Liver (tissue), 8 donors: ENCODE measurements at regions not wholly inside any gene's neighbourhood (a gene's known extent, or its start where the extent isn't known, plus 50 kb on each side); places are given as distances from the start of the nearest gene placed in this dataset.

Experiments used
- DNase-seq: peaks from one replicate; pipeline ENCODE4 v3.0.0-alpha.2; 2017; ENCODE audit warnings: low spot score
- H3K27ac ChIP-seq, 2 donors: one replicate each; pipeline ENCODE4 v1.7.0; 2013; ENCODE audit warnings: inconsistent platforms in 2 of 2, low read length in 2 of 2, control low read depth in 1 of 2, low read depth in 1 of 2, mild to moderate bottlenecking in 1 of 2
- H3K27me3 ChIP-seq, 4 donors: one replicate each; pipeline versions ENCODE4 v1.6.1 to v1.7.0; 2013; ENCODE audit warnings: low read length in 3 of 4, inconsistent platforms in 1 of 4, mild to moderate bottlenecking in 1 of 4, moderate library complexity in 1 of 4; ENCODE audit not compliant: control insufficient read depth in 4 of 4, insufficient read depth in 4 of 4
- H3K36me3 ChIP-seq, 4 donors: one replicate each; pipeline versions ENCODE4 v1.6.1 to v1.7.0; 2013; ENCODE audit warnings: low read length in 3 of 4, mild to moderate bottlenecking in 3 of 4, low read depth in 1 of 4, moderate library complexity in 1 of 4; ENCODE audit not compliant: control insufficient read depth in 4 of 4, insufficient read depth in 3 of 4
- H3K4me1 ChIP-seq, 4 donors: one replicate each; pipeline versions ENCODE4 v1.6.1 to v1.7.0; 2013; ENCODE audit warnings: low read length in 3 of 4, mild to moderate bottlenecking in 3 of 4, moderate library complexity in 1 of 4; ENCODE audit not compliant: control insufficient read depth in 4 of 4, insufficient read depth in 4 of 4
- H3K4me3 ChIP-seq, 3 donors: one replicate each; pipeline versions ENCODE4 v1.6.1 to v1.7.0; 2013; ENCODE audit warnings: low read length in 3 of 3, control low read depth in 1 of 3, low read depth in 1 of 3, mild to moderate bottlenecking in 1 of 3
- H3K9ac ChIP-seq, 2 donors: one replicate each; pipeline ENCODE4 v1.7.0; 2013; ENCODE audit warnings: low read length in 2 of 2, mild to moderate bottlenecking in 2 of 2, moderate library complexity in 2 of 2, control low read depth in 1 of 2, low read depth in 1 of 2
- H3K9me3 ChIP-seq, 4 donors: one replicate each; pipeline versions ENCODE4 v1.6.1 to v1.7.0; 2013; ENCODE audit warnings: low read length in 3 of 4; ENCODE audit not compliant: control insufficient read depth in 4 of 4
- CTCF ChIP-seq: fragments of 150-350 bp; IDR thresholded peaks from 2 replicates; pipeline ENCODE4 v1.5.1; 2017; ENCODE audit warnings: improper control_type of control experiment, low read depth, low read length; ENCODE audit not compliant: missing input control
- EGR1 ChIP-seq, 2 donors: IDR thresholded peaks; 2 replicates each; pipeline ENCODE4 v1.6.1; 2016 to 2018; ENCODE audit warnings: antibody characterized with exemption in 2 of 2, low read depth in 2 of 2
- FOXA1 ChIP-seq: IDR thresholded peaks from 2 replicates; pipeline ENCODE4 v1.6.1; 2016; ENCODE audit warnings: antibody characterized with exemption
- FOXA2 ChIP-seq: IDR thresholded peaks from 2 replicates; pipeline ENCODE4 v1.6.1; 2016; ENCODE audit warnings: antibody characterized with exemption
- GABPA ChIP-seq, 2 donors: IDR thresholded peaks in 1 of 2; conservative IDR thresholded peaks in 1 of 2; 2 replicates each; pipeline ENCODE4 v1.6.1; 2016; ENCODE audit warnings: antibody characterized with exemption in 2 of 2, mild to moderate bottlenecking in 1 of 2, moderate library complexity in 1 of 2
- HNF4A ChIP-seq, 2 donors: conservative IDR thresholded peaks; 2 replicates each; pipeline ENCODE4 v1.6.1; 2016; ENCODE audit warnings: antibody characterized with exemption in 2 of 2, mild to moderate bottlenecking in 2 of 2
- HNF4G ChIP-seq: IDR thresholded peaks from 2 replicates; pipeline ENCODE4 v1.6.1; 2016; ENCODE audit warnings: antibody characterized with exemption
- JUND ChIP-seq, 2 donors: IDR thresholded peaks; 2 replicates each; pipeline ENCODE4 v1.6.1; 2016; ENCODE audit warnings: antibody characterized with exemption in 2 of 2
- NR2F2 ChIP-seq: IDR thresholded peaks from 2 replicates; pipeline ENCODE4 v1.6.1; 2016; ENCODE audit warnings: antibody characterized with exemption
- RAD21 ChIP-seq, 2 donors: IDR thresholded peaks; 2 replicates each; pipeline ENCODE4 v1.6.1; 2016; ENCODE audit warnings: antibody characterized with exemption in 2 of 2, mild to moderate bottlenecking in 2 of 2
- RXRA ChIP-seq, 2 donors: IDR thresholded peaks; 2 replicates each; pipeline ENCODE4 v1.6.1; 2017 to 2018; ENCODE audit warnings: antibody characterized with exemption in 2 of 2, mild to moderate bottlenecking in 1 of 2
- SP1 ChIP-seq: IDR thresholded peaks from 2 replicates; pipeline ENCODE4 v1.6.1; 2018; ENCODE audit warnings: antibody characterized with exemption, mild to moderate bottlenecking
- TAF1 ChIP-seq: conservative IDR thresholded peaks from 2 replicates; pipeline ENCODE4 v1.6.1; 2016; ENCODE audit warnings: antibody characterized with exemption, mild to moderate bottlenecking
- YY1 ChIP-seq: IDR thresholded peaks from 2 replicates; pipeline ENCODE4 v1.6.1; 2016; ENCODE audit warnings: antibody characterized with exemption, mild to moderate bottlenecking
- ZBTB33 ChIP-seq: IDR thresholded peaks from 2 replicates; pipeline ENCODE4 v1.6.1; 2016; ENCODE audit warnings: antibody characterized with exemption
- WGBS: extraction: QIAGEN DNeasy Blood & Tissue Kit; methylation state at CpG from one replicate; pipeline ENCODE4 v1.1.7; 2013; 5-methylcytosine and 5-hydroxymethylcytosine counted together
- donor health status: healthy.
- donor health status: healthy.
- donor health status: healthy.
- donor health status: healthy.
- donor health status: healthy.

GRCh38 chr3:94220426-94220825, 157.6 kb downstream of the NSUN3 start (continued):
- no peak for TF ChIP-seq CTCF
- no peak for TF ChIP-seq GABPA (IDR thresholded peaks at IDR 0.05 in 1 of 2, conservative IDR thresholded peaks at IDR 0.05 in 1 of 2)
- no peak for TF ChIP-seq FOXA1
- no peak for TF ChIP-seq YY1
- TF ChIP-seq TAF1: no peak
- TF ChIP-seq SP1: no peak
- TF ChIP-seq FOXA2: no peak
- TF ChIP-seq RAD21 (IDR thresholded peaks at IDR 0.05): no peak
- TF ChIP-seq JUND (IDR thresholded peaks at IDR 0.05): no peak
- no peak for TF ChIP-seq RXRA (IDR thresholded peaks at IDR 0.05)
- no peak for TF ChIP-seq EGR1 (IDR thresholded peaks at IDR 0.05; ENCODE audit: low read depth in 2 of 2)
- TF ChIP-seq NR2F2: no peak

- no peaks in the 10 kb centered on the region for H3K9me3 ChIP-seq
- no peak overlapping the region for H3K4me3 ChIP-seq
- H3K36me3 ChIP-seq: no peaks in the 10 kb centered on the region
- H3K9ac ChIP-seq: no peak overlapping the region
- no peak for DNase-seq
- TF ChIP-seq HNF4G: no peak
- TF ChIP-seq NR2F2: no peak
- no peak for TF ChIP-seq TAF1
- peak; percentile 16 to 20 for TF ChIP-seq HNF4A (conservative IDR thresholded peaks at IDR 0.05)
- no peaks in the 10 kb centered on the region for H3K27me3 ChIP-seq
- no peaks in the 10 kb centered on the region for H3K4me1 ChIP-seq
- H3K27ac ChIP-seq: no peak overlapping the region
Observed at GRCh38 chr3:94221829-94222228, 159.0 kb downstream of the NSUN3 start.

GRCh38 chr3:94225148-94225865, 162.4 kb downstream of the NSUN3 start:
- WGBS: 72% methylated on average over 5 of the region's 5 CpGs
- no peak for TF ChIP-seq ZBTB33
- TF ChIP-seq EGR1 (IDR thresholded peaks at IDR 0.05; ENCODE audit: low read depth in 2 of 2): no peak
- no peak for TF ChIP-seq CTCF
- TF ChIP-seq FOXA2: no peak
- H3K4me1 ChIP-seq: no peaks in the 10 kb centered on the region
- no peak overlapping the region for H3K4me3 ChIP-seq
- peaks cover 0 to 2% (median 0%) of the 10 kb centered on the region in 4 donors for H3K27me3 ChIP-seq
- no peaks in the 10 kb centered on the region for H3K36me3 ChIP-seq
- no peak for DNase-seq
- no peak overlapping the region for H3K9ac ChIP-seq
- no peak overlapping the region for H3K27ac ChIP-seq
- no peaks in the 10 kb centered on the region for H3K9me3 ChIP-seq
